ENCODE measurements at regions not wholly inside any gene's neighbourhood (a gene's known extent, or its start where the extent isn't known, plus 50 kb on each side); places are given as distances from the start of the nearest gene placed in this dataset.

GRCh38 chr11:116460156-116460920 is 312.4 kb downstream of the BUD13 start:
- Histone ChIP-seq H2AFZ (ENCODE audit: low read depth, low read length) (no peak overlapping the region), H3K36me3 (replicated peaks; ENCODE audit: low read depth, low read length) (no peaks in the 10 kb centered on the region), H3K27ac (ENCODE audit: low read length) (no peak overlapping the region), H3K4me3 (ENCODE audit: low read length) (no peak overlapping the region), H3K79me2 (ENCODE audit: low read length) (no peaks in the 10 kb centered on the region), H3K9me3 (ENCODE audit: insufficient read depth, low read length) (no peaks in the 10 kb centered on the region), H3K9ac (ENCODE audit: low read length) (no peak overlapping the region), H3K27me3 (ENCODE audit: low read depth, low read length) (peaks cover 26% of the 10 kb centered on the region; the same call in 1 of the 2 replicates), H3K4me2 (ENCODE audit: low read length) (no peak overlapping the region), H4K20me1 (ENCODE audit: insufficient read depth, low read length) (no peaks in the 10 kb centered on the region), H3K4me1 (ENCODE audit: low read length) (no peaks in the 10 kb centered on the region)
- TF ChIP-seq CTCF (IDR thresholded peaks at IDR 0.05; ENCODE audit: low read depth, low read length) (no peak), EZH2phosphoT487 (IDR thresholded peaks at IDR 0.05; ENCODE audit: low read depth) (no peak)

GRCh38 chr11:116459185-116460045 is 313.4 kb downstream of the BUD13 start:
- no peak overlapping the region for H3K9ac ChIP-seq (ENCODE audit: low read length)
- peaks cover 23% of the 10 kb centered on the region; the same call in 1 of the 2 replicates for H3K27me3 ChIP-seq (ENCODE audit: low read depth, low read length)
- no peak overlapping the region for H3K27ac ChIP-seq (ENCODE audit: low read length)
- TF ChIP-seq EZH2phosphoT487 (IDR thresholded peaks at IDR 0.05; ENCODE audit: low read depth), result no peak
- TF ChIP-seq CTCF (IDR thresholded peaks at IDR 0.05; ENCODE audit: low read depth, low read length), result no peak
- H3K4me2 ChIP-seq (ENCODE audit: low read length), result no peak overlapping the region
- no peaks in the 10 kb centered on the region for H4K20me1 ChIP-seq (ENCODE audit: insufficient read depth, low read length)
- no peak overlapping the region for H3K4me3 ChIP-seq (ENCODE audit: low read length)
- H2AFZ ChIP-seq (ENCODE audit: low read depth, low read length), result no peak overlapping the region
- no peaks in the 10 kb centered on the region for H3K9me3 ChIP-seq (ENCODE audit: insufficient read depth, low read length)
- H3K36me3 ChIP-seq (replicated peaks; ENCODE audit: low read depth, low read length), result no peaks in the 10 kb centered on the region
- no peaks in the 10 kb centered on the region for H3K4me1 ChIP-seq (ENCODE audit: low read length)
- no peaks in the 10 kb centered on the region for H3K79me2 ChIP-seq (ENCODE audit: low read length)

GRCh38 chr11:116458546-116458945 is 314.2 kb downstream of the BUD13 start:
- no peak overlapping the region for H2AFZ ChIP-seq (ENCODE audit: low read depth, low read length)
- TF ChIP-seq CTCF (IDR thresholded peaks at IDR 0.05; ENCODE audit: low read depth, low read length) (no peak), EZH2phosphoT487 (IDR thresholded peaks at IDR 0.05; ENCODE audit: low read depth) (no peak)
- no peaks in the 10 kb centered on the region for H3K9me3 ChIP-seq (ENCODE audit: insufficient read depth, low read length)
- no peaks in the 10 kb centered on the region for H3K79me2 ChIP-seq (ENCODE audit: low read length)
- no peak overlapping the region for H3K4me2 ChIP-seq (ENCODE audit: low read length)
- H4K20me1 ChIP-seq (ENCODE audit: insufficient read depth, low read length), result no peaks in the 10 kb centered on the region
- no peak overlapping the region for H3K27ac ChIP-seq (ENCODE audit: low read length)
- H3K36me3 ChIP-seq (replicated peaks; ENCODE audit: low read depth, low read length), result no peaks in the 10 kb centered on the region
- H3K9ac ChIP-seq (ENCODE audit: low read length), result no peak overlapping the region
- H3K4me3 ChIP-seq (ENCODE audit: low read length), result no peak overlapping the region
- H3K4me1 ChIP-seq (ENCODE audit: low read length), result no peaks in the 10 kb centered on the region
- peaks cover 19% of the 10 kb centered on the region; the same call in 1 of the 2 replicates for H3K27me3 ChIP-seq (ENCODE audit: low read depth, low read length)

Measured in OCI-LY3 (cell line).